GM15510 (cell line): ENCODE measurements at regions not wholly inside any gene's neighbourhood (a gene's known extent, or its start where the extent isn't known, plus 50 kb on each side); places are given as distances from the start of the nearest gene placed in this dataset.

Experiments
- POLR2A ChIP-seq: IDR thresholded peaks from 3 replicates; pipeline ENCODE4 v1.6.1; 2011; ENCODE audit warnings: borderline replicate concordance; ENCODE audit not compliant: insufficient read length; ENCODE audit errors: extremely low read depth

DNA sequence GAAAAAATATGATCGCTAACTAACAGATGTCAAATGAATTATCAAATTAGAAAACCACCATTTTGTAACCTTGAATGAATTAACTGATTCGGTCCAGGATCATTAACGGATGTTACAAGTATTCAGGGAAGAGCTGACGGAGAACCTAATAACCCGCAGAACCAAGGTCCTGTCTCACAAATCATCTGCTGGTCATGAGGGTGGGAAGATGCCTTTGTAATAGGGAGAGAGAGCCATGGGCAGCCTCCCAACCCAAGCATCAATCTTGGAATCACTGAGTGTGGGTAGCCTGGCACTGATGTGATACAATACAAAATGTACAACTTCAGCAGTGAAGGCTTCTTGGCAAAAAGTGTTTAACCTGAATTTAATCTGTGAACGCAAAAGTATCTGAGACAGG lies 89.6 kb upstream of the CLDN14 start:
- no peak for TF ChIP-seq POLR2A

DNA sequence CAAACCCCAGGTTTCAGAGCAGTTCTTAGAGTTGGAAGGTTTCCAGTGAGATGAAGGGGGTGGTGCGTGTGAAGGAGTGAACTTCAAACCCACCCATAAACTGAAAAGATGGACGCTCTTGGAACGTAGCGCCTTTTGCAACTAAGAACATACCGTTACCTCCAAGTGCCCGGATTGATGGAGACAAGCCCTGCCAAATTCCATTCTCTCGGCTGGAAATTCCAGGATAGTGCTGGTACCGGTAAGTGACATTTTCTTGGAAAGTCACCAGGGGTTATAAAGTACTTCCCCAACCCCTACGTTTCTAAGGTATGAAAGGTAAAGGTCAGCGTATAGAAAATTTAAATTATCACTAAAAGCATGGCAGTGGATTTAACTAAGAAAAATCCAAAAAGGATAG lies 91.6 kb upstream of the CLDN14 start:
- TF ChIP-seq POLR2A = no peak

DNA sequence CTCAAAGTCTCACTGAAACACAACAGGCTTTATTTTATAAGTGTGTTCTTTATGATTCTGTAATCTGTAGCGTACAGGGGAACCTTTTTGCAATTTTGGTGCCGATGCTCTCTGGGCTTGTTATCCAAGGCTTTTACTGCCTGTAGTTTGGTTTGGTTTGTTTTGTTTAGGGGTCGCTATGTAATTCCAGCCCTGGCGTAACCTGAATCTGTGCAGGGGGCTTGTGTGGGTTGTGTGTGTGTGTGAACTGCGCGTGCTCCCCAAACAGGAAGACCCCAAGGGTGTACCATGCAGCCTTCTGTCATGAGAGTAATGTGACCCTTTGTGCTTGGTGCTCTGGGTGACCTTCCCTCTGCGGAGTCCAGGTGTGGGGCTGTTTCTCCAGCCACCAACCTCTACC lies 92.1 kb upstream of the CLDN14 start:
- no peak for TF ChIP-seq POLR2A

DNA sequence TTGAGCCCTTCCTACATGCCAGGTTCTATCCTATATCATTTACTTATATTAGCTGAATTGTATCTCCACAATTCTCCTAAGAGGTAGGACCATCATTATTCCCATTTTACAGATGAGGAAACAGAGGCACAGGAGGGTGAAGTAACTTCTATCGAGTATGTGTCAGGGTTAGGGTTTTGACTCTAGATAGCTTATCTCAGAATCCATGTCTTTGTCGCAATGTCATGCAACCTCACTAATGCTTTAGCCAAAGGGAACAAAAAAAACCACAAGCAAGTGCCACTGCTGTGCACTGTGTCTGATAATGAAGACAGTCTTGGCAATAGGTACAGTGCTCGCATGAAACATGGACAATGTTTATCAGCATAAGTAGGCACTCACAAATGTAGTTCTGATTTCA lies 95.4 kb upstream of the CLDN14 start:
- no peak for TF ChIP-seq POLR2A

DNA sequence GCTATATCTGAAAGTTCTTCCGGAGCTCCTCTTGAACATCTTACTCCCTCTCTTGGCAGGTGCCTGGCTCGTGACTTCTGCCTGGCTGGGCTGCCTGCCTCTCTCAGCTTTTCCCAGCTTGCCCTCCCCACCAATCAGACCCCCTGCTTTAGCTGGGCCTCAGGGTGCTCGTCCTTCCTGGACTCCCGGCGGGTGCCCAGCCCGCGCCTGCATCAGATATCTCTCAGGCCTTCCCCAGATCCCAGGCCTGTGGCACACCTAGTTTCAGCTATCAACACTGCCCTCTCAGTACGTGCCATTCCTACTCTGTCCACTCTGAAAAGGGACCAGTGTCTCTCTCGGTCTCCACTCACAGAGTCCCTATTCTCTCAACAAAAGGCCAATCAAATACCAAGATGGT lies 96.5 kb upstream of the CLDN14 start:
- no peak for TF ChIP-seq POLR2A

DNA sequence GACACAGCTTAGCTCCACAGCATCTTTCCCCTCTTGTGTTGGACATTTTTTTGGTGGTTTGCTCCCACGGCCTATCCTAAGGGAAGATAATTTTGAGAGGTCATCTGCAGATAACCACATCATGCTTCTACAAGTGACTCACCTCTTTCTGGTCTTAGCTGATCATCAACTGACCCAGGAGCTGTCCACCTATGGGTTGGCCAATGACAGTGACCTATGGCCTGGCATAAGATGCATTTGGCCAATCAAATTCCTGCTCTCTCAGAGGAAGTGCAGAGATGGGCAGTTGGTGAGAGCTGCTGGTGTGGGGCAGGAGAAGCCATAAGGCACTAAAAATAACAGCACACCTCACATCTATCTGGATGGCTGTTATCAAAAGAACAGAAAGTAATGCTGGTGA lies 100.0 kb upstream of the CLDN14 start:
- TF ChIP-seq POLR2A = no peak

DNA sequence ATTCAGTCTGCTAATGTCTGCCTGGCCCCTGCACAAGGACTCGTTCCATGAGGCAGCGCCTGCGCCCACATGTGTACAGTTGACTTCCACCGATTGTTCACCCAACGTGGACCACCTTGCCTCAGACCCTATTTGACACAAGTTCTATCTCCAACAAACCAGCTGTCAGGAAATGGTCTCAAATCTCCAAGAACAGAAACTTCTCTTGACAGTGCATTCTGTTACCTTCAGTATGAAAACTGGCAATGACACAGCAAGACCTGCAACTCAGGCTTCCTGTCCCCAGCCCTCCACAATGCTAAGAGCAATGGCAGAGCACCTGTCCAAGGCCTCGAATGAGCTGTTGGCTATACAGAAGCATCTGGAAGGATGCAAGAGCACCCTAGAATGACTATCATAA lies 102.3 kb upstream of the CLDN14 start:
- no peak for TF ChIP-seq POLR2A

DNA sequence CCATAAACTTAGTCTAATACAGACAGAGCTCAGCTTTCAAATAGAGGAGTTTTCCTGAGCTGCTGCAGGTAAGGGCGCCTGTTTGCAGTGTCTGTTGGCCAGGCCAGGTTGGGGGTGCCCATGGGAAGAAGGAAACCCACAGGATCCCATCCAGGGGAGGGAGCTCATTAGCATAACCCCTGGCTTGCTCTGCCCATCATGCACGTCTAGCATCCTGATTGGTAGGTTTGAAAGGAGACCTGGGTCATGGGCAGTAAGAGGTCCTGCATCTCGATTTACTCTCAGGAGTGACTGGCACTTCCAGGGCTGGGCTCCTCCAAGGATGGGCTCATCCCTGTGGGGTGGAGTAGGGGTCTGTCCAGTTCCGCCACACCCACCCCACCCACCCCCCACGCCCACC lies 103.7 kb upstream of the CLDN14 start:
- TF ChIP-seq POLR2A = no peak

DNA sequence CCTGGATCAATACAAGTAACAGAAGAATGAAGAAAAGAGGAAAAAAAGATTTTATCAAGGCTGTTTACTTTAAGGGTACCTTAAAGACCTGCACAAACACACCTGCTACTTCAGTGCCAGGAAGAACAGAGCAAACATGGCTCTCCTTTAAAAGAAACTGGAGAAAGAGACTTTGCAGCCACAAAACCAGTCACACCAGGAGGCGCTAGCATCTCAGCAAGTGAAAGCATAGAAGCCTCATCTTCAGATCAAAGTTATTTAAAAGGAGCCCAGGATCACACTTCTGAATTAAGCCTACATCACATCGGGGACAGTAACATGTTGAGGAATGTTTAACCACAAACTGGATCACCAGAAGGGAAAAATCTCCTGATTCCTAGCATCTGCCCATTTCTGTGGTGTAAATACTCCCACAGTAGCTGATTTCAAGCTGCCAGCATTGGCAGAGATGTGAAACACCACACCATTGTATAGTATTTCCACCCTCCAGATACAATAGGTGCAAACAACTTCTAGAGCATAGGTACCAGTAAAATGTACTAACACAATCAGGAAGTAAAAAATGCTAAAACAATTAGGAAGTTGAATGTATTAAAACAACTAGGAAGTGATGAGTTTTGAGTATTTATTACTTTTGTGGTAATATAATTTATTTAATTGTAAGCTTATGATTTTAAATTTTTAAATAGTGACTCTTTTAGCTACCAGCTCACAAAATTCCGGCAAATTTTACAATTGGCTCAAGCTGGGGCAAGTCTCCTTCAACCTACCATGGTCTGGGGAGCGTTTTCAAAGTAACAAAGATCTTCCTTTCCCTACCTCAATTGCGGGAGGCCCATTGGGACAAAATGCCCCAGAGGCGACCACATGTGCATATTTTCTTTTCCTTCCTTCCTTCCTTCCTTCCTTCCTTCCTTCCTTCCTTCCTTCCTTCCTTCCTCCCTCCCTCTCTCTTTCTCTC lies 105.3 kb upstream of the CLDN14 start:
- no peak for TF ChIP-seq POLR2A

DNA sequence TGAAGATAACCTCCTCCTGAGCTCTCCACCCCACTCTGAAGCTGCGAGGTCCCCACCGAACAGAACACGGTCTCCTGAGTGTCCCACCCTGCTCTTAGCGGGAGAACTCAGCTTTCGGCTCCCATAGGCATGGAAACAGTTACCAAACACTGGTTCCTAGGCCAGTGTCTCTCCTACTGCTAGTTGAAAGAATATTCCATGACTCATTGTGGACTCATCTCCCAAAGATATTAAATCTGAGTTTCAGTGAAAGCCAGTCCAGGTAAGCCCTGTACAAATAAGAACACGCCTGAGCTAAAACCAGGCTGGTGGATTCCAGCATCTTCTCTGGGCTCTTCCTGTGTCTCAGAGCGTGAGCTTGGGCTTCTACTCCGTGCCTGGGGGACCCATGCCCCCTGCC lies 107.5 kb upstream of the CLDN14 start:
- TF ChIP-seq POLR2A = no peak

DNA sequence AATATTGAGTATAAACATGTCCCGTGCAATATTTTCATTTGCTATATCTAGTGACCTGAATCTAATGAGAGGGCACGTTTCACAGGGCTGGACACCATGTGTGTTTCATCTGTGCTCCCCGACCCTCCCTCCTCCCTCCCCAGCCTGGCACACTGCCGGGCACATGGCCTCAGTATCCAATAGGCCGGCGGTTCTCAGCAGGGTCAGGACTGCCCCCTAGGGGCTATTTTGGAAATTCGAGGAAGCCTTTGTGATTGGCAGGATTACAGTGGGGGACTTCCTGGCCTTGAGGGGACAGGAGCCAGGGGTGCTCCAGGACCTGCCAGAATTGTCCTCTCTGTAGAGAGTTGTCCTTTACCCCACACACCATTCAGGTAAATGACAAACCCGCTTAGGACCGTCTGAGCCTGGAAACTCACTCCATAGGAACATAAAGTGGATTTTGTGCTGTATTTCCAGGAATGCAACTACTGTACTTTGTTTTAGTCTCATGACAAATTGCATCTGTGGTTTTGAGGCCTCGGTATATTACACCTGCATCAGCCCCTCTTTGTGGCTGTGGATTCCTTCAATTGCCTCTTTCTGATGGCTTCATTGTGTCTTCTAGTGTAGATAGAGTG lies 109.5 kb upstream of the SIM2 start:
- no peak for TF ChIP-seq POLR2A

DNA sequence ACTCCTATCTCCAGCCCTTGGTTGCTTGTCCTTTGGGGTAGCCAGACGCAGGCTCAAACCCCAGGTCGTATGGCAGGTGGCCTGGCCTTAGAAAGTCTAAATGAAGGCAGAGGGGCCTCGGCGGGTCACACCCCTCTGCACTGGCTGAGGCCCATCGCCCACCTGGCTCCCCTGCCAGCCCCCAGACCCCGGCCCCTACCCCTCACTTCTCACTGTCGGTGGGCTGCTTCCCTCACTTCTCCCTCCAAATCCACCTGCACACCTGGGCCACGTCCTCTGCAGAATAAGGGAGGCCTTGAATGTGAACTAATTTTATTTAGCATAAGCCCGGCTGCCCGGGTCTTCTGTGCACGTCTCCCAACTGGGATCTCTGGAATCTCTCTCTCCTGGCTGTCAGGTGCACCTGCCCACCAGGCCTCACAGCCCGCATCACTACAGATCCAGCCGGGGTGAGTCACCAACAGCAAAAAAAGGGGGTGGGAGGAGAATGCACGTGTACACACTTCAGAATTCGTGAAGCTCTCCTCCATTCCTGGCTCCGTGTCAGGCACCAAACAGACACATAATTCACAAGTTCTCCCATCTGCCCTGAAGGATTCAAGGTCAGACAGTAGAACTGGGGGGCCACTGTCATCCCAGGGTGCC lies 107.5 kb upstream of the SIM2 start:
- no peak for TF ChIP-seq POLR2A

DNA sequence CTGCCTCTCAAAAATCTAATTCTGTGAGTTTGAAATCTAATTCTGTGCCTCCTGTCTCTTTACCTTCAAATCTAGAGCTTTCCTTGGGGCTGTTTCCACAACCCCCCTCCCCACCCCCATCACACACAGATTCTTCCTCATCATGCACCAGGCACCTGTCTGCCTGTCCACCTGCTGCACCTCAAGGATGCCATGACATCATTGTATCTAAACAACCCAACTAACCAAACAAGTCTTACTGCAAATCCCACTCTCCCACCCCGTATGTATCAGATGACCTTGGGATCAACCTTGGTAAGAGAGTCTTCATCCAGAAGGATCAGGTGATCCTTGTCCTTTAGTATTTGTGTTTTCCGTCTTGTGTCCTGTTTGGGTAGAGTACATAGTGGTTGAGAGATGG lies 102.7 kb upstream of the SIM2 start:
- TF ChIP-seq POLR2A = no peak

DNA sequence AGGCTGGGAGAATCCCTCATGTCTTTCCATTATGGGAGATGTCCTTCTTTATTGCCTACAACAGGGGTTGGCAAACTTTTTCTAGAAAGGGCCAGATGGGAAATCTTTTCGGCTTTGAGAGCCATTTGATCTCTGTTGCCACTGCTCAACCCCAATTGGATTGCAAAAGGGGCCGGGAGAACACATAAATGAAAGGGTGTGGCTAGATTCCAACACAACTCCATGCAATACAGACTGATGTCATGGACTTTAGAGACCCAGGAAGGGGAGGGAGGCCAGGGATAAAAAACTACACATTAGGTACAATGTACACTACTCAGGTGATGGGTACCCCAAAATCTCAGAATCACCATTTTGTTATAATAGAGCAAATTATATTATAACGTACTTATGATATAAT lies 97.6 kb upstream of the SIM2 start:
- no peak for TF ChIP-seq POLR2A

DNA sequence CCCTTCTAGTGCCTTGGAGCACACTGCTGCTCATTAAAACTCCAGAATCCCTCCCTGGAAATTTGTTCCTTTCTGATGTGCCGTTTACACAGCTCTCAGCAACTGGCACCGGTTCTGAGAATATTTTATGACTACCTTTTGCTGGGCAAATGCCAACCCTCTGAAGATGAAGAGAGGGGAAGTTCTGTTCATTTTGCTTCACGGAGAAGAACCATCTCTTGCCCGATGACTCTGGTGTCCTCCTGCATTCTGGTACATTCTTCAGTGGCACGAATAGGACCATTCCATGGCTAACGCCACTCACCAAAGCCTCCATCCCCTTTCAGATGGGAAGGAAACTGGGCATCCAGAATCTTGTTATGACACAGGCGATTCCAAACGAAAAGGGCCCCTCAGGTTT lies 96.2 kb upstream of the SIM2 start:
- no peak for TF ChIP-seq POLR2A

DNA sequence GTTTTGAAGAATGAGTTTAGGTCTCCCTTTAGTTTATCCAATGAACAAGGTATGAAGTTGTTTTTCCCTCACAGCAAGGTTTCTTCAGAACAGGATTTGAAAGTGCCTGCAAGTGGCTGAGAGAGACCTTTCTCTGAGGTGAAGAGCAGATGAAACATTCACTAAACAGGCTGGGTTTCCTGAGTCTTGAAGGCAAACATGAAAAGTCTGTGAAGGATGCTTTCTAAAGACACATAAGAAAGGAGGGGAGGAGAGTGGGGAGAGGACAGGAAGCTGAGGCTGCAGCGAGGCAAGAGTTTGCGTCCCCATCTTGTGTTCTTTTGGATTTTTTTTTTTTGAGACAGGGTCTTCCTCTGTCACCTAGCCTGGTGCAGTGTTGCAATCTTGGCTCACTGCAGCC lies 95.7 kb upstream of the SIM2 start:
- TF ChIP-seq POLR2A = no peak

DNA sequence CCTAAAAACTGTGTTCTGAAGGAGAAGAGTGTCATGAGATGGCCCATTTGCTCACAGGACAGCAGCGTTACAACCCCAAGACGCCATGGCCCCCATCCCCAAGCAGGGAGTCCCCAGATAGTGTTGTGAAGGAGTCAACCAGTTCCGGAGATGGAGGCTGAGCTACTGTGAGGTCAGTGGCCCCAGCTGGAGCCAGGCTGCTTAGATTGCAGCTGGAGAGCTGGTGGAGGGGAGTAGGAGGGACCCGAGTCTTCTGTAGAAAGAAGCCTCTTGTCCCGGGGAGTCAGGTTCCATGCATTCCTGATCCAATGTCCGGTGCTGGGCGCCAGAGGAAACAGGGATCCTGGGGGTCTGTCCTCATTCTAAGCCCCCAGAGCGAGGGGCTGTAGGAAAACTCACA lies 93.5 kb upstream of the SIM2 start:
- TF ChIP-seq POLR2A = no peak
